ENCODE measurements at regions not wholly inside any gene's neighbourhood (a gene's known extent, or its start where the extent isn't known, plus 50 kb on each side); places are given as distances from the start of the nearest gene placed in this dataset.

DNA sequence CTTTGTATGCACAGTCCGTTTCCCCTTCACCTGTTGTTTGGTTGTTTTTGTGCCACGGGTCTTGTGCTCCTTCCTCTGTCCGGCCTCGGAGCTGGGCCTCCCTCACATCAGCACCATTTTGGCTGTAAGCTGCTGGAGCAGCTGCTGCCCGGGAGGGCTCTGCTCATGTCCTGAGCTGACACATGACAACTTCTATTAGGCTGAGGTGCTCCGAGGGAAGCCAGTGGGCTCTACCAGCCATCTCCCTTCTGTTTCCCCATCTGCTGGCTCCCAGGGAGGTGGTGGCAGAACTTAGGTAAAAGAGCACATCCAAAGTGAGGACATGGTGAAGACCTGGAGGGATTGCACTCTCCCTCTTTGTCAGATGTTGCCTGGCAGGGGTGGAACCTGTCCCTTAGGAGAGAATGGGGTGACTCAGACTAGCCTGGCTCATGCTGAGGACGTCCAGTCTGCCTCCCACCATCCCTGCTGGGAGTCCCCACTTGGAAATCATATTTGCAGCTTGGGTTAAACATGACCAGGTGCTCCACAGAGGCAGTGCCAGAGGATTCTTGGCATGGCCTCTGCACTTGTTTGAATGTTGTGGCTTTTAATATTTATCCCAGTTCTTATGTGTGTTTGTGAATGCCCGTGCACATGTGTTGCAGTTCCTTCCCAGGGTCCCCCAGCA lies 49.8 kb upstream of the TNP1 start:
- no peak for DNase-seq (ENCODE audit: low spot score)

Data from AG08396 (cell line).